Thyroid gland (tissue), 4 donors: ENCODE measurements at regions not wholly inside any gene's neighbourhood (a gene's known extent, or its start where the extent isn't known, plus 50 kb on each side); places are given as distances from the start of the nearest gene placed in this dataset.

Source experiments
- POLR2A ChIP-seq, 2 donors: fragments of 450-650 bp; IDR thresholded peaks; one replicate each; pipeline ENCODE4 v1.6.1; 2017; ENCODE audit warnings: antibody characterized with exemption in 2 of 2, mild to moderate bottlenecking in 2 of 2, moderate library complexity in 1 of 2
- TF ChIP-seq, protein P1 (sequence below), 6 experiments: fragments of 200-600 bp in 3 of 6; fragments of 450-650 bp in 3 of 6; sonication (generic) in 3 of 6; IDR thresholded peaks; one replicate each; pipeline ENCODE4 v1.5.1; 2016 to 2019; ENCODE audit warnings: antibody characterized with exemption in 6 of 6, mild to moderate bottlenecking in 2 of 6, inconsistent platforms in 1 of 6, moderate library complexity in 1 of 6

DNA sequence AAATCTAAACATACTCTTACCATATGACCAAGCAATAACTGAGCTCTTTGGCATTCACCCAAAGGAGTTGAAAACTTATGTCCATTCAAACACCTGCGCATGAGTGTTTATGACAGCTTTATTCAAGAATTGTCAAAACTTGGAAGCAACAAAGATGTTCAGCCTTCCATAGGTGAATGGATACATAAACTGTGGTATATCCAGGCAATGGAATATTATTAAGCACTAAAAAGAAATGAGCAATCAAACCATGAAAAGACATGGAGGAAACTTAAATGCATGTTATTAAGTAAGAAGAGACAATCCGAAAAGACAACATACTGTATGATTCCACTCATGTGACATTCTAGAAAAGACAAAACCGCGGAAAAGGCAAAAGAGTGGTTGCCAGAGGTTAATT lies 312.0 kb upstream of the TMC3 start:
- TF ChIP-seq, protein P1, sequence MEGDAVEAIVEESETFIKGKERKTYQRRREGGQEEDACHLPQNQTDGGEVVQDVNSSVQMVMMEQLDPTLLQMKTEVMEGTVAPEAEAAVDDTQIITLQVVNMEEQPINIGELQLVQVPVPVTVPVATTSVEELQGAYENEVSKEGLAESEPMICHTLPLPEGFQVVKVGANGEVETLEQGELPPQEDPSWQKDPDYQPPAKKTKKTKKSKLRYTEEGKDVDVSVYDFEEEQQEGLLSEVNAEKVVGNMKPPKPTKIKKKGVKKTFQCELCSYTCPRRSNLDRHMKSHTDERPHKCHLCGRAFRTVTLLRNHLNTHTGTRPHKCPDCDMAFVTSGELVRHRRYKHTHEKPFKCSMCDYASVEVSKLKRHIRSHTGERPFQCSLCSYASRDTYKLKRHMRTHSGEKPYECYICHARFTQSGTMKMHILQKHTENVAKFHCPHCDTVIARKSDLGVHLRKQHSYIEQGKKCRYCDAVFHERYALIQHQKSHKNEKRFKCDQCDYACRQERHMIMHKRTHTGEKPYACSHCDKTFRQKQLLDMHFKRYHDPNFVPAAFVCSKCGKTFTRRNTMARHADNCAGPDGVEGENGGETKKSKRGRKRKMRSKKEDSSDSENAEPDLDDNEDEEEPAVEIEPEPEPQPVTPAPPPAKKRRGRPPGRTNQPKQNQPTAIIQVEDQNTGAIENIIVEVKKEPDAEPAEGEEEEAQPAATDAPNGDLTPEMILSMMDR (IDR thresholded peaks at IDR 0.05), result no peak
- no peak for TF ChIP-seq POLR2A (IDR thresholded peaks at IDR 0.05)
